Fibroblast of pulmonary artery (primary cell): ENCODE measurements at regions not wholly inside any gene's neighbourhood (a gene's known extent, or its start where the extent isn't known, plus 50 kb on each side); places are given as distances from the start of the nearest gene placed in this dataset.

Source experiments
- DNase-seq: peaks from one replicate; pipeline ENCODE4 v3.0.0-alpha.2; 2010; ENCODE audit warnings: low read depth
- H3K4me3 ChIP-seq: replicated peaks from 2 replicates; pipeline ENCODE4 v1.5.1; 2011; ENCODE audit warnings: low read depth, mild to moderate bottlenecking, control low read depth, low read length, moderate library complexity
- TF ChIP-seq, protein P1 (sequence below): IDR thresholded peaks from 2 replicates; pipeline ENCODE4 v1.5.1; 2011; ENCODE audit warnings: mild to moderate bottlenecking, control low read depth, low read length, inconsistent platforms; ENCODE audit errors: missing control alignments

DNA sequence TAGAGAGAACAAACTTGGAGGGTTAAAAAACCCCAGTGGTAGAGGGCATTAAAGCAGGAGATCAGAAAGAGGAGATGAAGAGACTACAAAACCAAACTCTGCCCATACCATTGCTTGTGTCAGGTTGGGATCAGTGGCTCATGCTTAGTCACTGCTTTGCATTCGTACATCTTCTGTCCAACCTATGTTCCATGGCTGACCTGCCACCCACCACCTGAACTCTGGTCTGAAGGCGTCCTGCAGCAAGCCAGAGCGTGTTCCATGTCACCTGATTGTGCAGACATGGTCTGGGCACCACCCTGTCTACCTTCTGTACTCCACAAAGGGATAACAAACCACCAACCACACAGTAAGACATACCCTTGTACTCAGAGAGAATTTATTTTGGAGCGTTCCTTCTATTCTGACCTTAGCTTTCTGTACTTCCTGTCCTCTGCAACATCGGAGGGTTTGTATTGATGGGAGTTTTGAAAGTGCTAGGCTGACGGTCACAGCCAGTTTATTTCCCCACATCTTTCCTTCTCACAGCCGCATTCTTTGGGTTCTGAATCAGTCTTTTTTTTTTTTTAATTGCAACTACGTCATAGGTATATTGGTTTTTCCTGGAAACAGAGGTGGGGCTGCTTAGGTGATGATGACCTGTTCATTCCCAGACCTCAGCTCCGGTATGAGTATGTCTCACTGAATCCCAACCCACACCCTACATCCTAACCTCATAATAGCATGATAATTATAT lies 88.3 kb downstream of the SOWAHC start:
- TF ChIP-seq, protein P1, sequence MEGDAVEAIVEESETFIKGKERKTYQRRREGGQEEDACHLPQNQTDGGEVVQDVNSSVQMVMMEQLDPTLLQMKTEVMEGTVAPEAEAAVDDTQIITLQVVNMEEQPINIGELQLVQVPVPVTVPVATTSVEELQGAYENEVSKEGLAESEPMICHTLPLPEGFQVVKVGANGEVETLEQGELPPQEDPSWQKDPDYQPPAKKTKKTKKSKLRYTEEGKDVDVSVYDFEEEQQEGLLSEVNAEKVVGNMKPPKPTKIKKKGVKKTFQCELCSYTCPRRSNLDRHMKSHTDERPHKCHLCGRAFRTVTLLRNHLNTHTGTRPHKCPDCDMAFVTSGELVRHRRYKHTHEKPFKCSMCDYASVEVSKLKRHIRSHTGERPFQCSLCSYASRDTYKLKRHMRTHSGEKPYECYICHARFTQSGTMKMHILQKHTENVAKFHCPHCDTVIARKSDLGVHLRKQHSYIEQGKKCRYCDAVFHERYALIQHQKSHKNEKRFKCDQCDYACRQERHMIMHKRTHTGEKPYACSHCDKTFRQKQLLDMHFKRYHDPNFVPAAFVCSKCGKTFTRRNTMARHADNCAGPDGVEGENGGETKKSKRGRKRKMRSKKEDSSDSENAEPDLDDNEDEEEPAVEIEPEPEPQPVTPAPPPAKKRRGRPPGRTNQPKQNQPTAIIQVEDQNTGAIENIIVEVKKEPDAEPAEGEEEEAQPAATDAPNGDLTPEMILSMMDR, result no peak
- DNase-seq, result peak; percentile 59
- no peak overlapping the region for H3K4me3 ChIP-seq

DNA sequence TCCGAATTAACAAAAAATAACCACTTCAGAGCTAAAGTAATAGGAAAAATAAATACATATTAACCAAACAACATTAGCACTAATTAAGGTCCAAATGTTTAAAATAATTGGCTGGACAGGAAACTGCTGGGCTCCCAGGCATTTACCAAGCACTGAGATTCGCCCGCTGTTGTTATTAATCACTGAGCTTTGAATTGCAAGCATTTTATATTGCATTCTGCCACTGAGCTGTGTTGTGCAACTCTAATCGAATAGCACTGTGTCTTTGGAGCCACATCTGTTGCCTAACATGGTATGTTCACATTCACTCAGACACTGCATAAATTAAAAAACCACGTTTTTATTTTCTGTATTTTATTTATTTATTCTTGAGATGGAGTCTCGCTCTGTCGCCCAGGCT lies 88.9 kb downstream of the SOWAHC start:
- H3K4me3 ChIP-seq, result no peak overlapping the region
- TF ChIP-seq, protein P1, result no peak
- DNase-seq, result peak; percentile 35

DNA sequence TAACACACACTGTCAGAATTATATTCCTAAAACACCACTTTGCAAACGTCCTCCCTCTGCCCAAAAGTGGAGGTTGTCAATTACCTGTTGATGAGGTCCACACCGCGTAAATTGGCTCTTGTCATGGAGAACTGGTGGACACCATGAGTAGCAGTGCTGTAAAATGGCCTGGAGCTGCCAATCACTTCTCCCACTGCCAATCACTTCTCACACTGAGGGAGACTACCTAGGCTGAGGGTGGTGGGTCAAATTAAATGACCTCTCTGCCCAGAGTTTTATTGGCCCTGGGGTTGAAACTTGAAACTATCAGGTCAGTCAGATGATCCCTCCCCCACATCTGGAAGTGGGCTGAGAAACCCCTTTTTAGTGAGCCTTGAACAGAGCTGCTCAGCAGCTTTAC lies 89.6 kb downstream of the SOWAHC start:
- no peak overlapping the region for H3K4me3 ChIP-seq
- DNase-seq, result no peak
- TF ChIP-seq, protein P1, result no peak

DNA sequence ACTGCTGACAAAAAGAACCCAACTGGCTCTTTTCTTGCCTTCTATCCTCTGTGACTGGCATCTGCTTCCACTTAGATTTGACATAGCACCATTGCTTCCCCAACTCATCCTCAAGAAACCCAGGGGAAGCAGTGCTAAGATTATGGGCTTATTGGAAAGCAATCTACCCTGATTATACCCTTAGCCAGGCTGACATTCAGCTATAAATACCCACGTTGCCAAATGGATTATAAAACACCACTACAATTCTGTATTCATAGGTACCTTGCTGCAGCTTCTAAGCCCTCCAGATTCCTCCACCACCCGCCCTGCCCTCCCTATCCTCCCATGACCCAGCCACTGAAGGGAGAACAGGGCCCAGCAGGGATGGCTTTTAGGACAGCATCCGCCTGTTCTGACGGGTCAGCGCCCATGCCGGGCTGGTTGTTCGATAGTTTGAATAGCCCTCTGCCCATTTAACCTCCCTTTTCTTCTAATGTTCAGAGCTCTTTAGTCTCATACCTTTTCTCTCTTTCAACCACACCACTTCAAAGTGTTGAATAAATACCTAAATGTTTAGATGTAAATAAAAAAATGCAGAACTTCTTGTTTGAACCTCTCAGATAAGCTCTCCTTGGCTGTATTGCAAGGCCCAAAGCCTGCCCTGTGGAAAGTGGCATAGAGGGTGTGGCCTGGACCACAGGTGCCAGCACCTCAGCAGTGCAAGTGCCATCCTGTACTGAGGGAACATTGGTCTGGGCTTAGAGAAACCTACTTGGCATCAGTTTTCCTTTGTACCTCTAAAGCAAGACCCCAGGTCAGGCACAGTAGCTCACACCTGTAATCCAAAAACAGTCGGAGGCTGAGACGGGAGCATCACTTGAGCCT lies 86.6 kb upstream of the RGPD5 start:
- TF ChIP-seq, protein P1, result no peak
- no peak for DNase-seq
- no peak overlapping the region for H3K4me3 ChIP-seq

DNA sequence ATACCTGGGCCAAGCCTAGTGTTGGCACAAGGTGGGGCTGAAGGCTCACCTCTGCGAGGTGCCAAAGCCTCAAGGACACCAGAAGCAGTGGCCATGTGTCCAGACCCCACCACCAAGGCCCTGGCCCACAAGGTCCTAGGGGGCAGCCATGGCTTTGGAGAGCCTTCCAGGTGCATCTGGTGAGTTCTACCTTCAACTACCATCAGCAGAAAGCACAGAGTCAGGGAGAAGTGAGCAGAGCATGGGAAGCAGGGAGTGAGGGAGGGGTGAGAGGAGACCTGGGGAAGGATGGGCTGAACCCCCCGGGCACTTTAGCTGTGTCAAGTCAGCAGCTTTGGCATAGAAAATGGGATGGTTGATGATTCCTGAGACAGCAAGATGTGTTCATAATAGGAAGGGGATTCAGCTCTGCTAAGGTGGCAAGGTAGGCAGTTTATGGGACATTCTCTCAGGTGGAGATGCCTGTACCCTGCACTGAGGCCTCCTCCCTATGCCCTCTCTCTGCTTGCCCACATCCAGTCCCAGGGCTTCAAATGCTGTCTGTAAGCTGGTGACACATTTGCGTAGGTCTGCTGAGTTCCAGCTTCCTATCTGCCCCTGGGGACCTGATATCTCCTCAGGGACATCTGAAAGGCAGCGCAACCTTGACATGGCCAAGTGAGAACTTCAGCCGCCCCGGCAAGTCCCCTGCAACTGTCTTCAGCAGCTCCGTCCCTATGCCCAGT lies 83.4 kb upstream of the RGPD5 start:
- no peak overlapping the region for H3K4me3 ChIP-seq
- TF ChIP-seq, protein P1, result no peak
- DNase-seq, result no peak

DNA sequence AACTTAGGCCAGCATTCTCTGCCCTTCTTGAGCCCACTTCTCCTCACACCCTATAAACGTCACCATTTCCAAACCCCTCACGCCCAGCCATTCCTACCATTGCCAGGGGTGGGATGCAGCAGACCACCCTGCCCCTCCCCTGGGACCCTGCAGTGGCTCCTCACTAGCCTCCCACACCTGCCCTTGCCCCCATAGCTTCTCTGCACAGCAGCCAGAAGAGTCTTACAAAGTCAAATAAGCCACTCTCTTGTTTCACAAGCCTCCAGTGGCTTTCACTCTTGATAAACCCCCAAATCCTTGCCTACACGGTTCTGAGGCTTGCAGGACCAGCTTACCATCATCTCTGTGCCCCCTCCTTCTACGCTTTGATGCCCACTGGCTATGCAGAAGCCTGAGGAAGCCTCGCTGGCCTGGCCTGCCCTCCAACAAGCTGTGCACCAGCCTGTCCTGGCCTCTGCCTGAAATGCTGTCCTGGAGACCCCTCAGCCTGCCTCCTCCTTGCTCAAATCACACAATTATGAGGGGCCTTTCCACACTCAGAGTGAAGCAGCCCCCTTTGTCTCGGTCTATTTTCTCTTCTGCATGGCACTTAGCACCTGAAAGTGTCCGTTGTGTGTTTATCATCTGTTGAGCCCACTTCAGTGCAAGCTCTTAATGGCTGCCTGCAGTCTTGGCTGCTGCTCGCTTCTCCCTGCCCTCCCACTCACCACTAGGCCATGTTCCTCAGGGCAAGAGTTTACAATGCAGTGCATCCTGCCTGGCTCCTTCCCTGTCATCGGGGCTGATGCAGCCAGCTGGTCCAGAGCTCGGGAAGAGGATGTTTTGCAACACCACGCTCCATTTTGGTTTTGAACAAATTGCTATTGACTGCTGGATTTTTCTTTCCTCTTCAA lies 82.6 kb upstream of the RGPD5 start:
- peak; percentile 75 for DNase-seq
- TF ChIP-seq, protein P1, result no peak
- no peak overlapping the region for H3K4me3 ChIP-seq
